IPS DF 4.7 (cell line): ENCODE measurements at regions not wholly inside any gene's neighbourhood (a gene's known extent, or its start where the extent isn't known, plus 50 kb on each side); places are given as distances from the start of the nearest gene placed in this dataset.
"Not testable (repeated sequence)": the region's sequence is repeated elsewhere in the genome, so short reads cannot be mapped to it uniquely, and the experiment has no call there.

Source experiments
- DNase-seq: peaks from one replicate; pipeline ENCODE4 v3.0.0-alpha.2; 2013; ENCODE audit warnings: low spot score; ENCODE audit errors: extremely low read depth

GRCh38 chr5:118605761-118606160 is 382.6 kb downstream of the DTWD2 start:
- DNase-seq, result no peak

- no peak for DNase-seq
These were observed 384.2 kb downstream of the DTWD2 start for GRCh38 chr5:118604106-118604505.

- DNase-seq, result no peak
These were observed 385.1 kb downstream of the DTWD2 start for GRCh38 chr5:118603278-118603677.

DNA sequence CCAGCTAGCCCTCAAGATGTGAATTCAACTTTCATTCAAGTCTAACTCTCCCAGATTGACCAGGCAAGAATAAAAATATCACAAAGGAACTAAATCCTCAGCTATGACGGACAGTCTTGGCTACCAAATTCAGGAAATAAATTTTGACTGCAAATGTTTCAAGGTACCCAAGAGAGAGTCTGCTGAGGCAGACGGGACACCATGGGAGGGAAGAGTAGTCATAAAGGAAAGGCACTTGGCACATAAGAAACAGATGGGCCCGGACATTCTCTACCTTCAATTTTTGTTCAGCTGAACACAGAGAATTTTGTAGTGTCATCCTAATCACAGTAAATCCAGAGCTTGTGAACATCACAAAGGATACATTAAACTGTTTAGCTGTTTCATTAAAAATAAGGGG is 390.0 kb downstream of the DTWD2 start:
- no peak for DNase-seq

GRCh38 chr5:118597543-118597942 is 390.8 kb downstream of the DTWD2 start:
- DNase-seq, result no peak

DNA sequence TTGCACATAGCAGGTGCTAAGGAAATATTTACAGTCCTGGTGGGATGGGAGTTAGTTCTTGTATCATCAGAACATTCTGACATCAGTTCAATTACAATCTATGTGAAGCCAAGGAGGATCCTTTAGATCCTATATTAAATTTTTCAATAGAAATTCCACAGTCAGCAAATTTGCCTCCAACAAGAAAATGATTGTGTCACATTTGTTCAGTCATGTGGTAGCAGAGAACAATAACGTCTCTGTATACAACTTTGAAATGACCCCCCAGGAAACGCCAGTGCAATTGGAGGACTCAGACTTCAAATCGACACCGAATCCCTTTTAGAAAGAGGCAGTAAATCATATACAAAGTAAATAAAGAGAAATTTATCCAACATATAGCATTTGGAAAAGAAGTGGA is 392.1 kb downstream of the DTWD2 start:
- DNase-seq, result no peak

DNA sequence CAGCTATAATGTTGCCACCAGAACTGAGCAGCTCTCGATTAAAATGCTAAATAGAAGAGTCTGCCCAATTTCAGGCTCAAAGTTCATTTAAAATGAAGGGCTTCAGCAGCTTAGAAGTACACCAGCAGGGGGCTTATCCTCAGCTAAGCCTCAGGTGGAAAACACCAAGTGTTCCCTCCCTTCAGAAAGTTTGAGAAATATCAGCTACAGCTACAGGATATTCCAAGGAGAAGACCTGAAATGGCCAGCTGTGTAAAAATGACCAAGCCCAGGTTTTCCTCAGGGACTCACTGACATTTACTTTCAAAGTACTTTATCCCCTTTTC is 395.4 kb downstream of the DTWD2 start:
- no peak for DNase-seq

DNA sequence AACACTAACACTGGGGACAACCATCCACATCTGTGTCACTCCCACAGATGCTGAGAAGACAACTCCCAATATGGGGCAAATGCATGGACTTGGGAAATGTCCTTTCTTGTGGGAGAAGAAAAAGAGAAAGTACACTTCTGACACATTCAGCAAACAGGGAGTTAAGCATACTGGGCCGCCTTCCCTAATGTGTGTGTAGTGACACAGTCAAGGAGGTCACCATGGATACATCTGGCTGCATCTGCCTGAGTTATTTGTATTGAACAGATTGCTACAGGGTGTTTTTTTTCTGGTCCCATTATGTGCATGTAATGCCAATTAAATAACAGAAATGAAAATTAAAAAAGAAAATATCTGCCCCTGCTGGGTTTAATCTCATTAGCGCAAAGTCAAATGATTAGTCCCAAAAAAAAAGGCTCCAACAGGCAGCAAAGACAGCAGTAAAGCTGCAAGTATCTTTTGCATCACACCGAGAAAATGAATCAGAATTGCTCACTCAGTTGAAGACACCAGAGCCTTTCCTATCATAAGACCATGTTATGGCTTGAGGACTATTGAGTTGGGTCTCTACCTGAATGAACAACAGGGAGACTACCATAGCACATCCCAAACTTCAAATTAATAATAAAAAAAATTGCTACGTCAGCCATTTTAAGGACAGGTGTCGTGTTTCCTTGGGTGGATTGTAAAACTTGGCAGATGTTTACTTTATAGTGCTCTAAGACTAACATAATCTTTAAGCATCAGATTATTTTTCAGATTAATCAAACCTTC is 395.9 kb downstream of the DTWD2 start:
- DNase-seq, result no peak

DNA sequence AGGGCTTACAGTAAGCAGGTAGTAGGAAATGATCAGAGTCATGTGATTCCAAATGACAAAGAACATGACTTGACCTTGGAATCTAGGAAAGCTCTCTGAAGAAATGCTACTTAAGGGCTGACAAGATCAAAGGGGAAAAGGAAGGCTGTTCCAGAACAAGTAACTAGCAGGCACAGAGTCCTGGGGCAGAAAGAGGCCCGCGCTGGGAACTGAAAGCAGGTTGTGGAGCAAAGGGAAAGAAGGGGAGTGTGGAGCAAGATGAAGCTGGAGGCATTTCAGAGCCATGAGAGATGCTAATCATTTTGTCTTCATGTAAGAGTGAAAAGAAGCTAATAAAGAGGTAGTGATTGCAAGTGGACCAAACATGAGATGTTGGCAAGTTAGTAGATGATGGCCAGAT is 397.5 kb downstream of the DTWD2 start:
- no peak for DNase-seq

- no peak for DNase-seq
These were observed 407.4 kb downstream of the DTWD2 start for GRCh38 chr5:118580949-118581348.

DNA sequence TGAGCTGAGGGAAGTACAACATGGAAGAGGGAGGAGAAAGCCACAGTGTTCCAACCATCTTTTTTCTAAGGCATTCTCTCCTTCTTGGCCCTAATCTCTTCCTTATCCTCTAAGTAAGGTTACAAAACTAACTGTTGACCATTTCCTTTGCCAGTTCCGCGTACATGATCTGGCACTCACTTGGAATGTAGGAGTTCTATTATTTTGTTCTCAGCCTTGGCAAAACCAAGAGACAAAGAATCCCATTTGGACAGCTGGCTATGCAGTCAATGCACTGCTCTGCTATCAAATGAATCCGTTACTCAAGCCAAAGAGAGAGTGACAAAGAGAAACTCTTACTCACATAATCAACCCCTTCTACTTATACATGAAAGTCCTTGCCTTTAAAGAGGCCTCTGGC is 410.3 kb downstream of the DTWD2 start:
- no peak for DNase-seq

DNA sequence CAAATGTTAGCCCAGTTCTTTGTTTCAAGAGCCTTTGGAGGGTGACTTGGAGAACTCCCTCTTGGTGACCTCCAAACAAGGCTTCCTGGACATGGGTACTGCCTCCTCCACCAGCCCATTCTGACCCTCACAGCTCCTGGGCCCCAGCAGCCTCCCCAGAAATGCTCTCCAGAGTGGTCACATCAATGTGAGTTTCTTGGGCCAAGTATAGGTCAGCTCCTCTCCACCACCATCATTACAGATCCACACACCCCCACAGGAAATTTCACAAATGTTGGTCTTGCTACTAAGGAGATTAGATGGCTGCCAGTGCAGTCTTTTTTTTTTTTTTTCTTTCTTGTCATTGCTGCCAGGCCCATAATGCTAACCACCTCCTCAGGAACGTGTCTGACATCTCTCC is 410.7 kb downstream of the DTWD2 start:
- DNase-seq, result no peak

GRCh38 chr5:118570276-118570675 is 418.1 kb downstream of the DTWD2 start:
- not testable (repeated sequence) for DNase-seq

- DNase-seq, result not testable (repeated sequence)
These were observed 418.8 kb downstream of the DTWD2 start for GRCh38 chr5:118569596-118569995.

DNA sequence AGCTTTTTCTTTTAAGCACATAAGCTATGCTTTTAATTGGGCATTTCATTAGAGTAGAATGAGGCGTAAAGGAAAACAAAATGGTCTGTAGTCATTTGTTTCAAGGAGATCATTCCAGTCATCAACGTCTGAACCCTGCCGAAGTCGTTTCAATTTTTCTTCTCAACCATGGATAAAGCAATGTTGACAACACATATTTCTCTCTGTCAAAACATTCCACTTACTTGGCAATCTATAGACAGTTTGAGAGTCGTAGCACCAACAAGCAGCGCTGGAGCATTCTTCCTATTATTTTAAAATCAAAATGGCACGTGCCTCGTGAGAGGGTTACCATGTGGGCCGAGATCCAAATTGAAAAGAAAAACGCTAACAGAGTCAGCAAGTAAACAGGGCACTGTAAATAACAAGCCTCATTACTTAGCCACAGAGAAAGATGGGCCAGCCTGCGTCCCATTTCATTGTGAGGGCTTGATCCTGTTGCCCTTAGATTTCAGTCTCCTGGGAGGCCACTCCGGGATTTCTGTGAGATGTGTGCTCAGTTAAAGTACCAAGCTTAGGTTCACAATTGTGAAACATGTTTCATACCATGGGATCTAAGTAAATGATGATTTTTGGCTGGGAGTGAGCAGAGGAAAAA is 422.9 kb downstream of the DTWD2 start:
- DNase-seq, result no peak

DNA sequence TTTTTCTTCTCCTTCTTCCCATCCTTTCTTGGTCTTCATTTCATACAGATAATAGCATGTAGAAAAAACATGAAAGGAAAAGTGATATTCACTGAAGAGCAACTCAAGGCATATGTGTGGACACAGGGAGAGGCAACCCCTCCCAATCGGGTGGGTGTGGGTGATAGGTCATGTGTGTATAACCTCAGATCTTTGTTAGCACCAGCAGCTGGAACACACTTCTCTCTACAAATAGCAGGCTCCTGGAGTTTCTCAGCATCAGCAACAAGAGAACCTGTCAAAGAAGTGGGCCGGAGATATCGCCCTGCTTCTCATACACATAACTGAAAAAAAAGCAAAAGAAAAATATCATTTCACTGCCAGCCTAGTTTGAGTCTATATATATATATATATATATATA is 426.4 kb downstream of the DTWD2 start:
- no peak for DNase-seq

DNA sequence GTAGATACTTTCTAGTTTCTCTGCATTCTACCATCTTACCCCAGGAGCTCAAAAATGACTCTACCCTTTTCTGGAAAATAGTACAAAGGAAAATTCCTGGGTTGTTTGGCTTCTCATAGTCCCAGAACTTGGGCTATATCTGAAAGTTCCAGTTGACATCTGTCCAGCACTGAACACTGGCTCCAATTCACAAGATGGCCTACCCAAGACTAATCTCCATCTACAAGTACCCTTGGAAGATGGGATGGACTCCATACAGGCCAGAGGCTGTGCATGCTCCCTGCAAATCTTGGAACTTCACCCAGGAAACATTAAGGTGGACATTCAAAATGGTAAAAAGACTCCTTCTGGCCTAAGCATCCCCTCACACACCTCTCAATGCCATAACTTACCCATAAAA is 427.1 kb downstream of the DTWD2 start:
- DNase-seq, result no peak

DNA sequence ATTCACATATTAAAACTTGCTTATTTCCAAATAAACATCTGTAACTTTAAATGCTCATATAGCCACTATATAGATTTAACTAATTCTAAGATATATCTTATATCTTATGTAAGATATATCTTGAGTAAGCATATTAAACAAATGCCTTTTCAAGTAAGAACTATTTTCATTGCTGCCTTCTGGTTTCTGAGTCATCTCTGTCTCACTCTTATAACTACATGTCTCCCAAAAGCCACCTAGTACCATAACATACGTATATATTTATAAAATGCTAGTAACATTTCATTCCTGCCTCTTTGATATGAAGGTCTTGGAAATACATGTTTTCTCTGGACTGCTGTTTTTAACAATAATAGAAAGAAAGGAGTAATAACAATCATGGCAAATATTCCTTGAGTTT is 429.5 kb downstream of the DTWD2 start:
- no peak for DNase-seq

DNA sequence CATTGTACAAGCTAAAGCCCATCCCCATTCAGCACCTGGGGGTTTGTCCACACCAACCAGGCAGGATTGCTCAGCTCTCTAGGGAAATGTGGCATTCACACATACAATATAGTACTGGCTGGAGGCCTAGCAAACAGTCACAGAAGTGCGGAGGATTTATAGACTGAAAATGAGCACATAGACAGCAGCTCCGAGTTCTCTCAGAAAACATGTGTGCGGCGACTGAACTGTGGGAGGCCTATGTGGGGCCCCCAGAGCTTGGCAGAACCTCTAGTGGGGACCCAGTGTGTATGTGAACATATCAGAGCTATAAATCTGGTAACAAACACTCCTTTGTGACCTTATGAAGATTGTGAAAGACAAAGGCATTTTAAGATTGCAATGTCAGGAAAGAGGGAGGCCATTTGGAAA is 431.1 kb downstream of the DTWD2 start:
- no peak for DNase-seq

DNA sequence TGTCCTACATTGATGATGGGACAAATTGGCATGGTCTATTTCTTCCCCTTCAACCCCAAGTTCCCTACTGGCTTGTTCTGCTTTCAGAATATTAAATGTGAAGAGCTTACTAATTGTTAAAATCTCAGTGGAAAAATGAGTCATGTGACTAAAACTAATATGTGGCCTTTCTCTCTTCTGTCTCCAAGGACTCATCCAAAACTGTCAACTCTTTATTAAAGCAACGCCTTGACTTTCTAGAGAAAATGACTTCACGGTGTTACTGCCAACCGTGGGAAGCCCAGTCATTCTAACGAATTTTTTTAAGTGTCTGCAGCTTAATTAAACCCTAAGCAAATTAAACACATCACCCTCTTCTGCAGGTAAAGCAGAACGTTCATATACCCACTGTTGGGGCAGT is 431.6 kb downstream of the DTWD2 start:
- DNase-seq, result no peak

- no peak for DNase-seq
These were observed 432.6 kb downstream of the DTWD2 start for GRCh38 chr5:118555727-118556126.

DNA sequence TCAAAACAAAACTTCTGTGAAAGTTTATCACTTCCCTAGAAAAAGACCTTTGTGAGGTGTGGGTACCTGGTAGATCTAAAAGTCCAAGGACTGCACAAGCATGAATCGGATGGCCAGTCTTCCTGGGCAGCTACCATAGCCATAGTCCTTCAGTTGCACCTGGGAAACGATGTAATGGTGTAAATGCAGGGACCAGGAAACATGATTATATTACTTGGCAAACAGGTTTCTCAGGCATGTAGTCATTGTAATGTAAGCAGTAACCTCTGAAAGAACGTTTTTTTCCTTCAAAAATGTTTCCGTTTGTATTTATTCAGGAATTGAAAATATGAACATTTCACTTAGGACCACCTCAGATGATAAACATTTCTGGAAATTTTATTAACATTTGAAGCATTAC is 433.4 kb downstream of the DTWD2 start:
- no peak for DNase-seq

DNA sequence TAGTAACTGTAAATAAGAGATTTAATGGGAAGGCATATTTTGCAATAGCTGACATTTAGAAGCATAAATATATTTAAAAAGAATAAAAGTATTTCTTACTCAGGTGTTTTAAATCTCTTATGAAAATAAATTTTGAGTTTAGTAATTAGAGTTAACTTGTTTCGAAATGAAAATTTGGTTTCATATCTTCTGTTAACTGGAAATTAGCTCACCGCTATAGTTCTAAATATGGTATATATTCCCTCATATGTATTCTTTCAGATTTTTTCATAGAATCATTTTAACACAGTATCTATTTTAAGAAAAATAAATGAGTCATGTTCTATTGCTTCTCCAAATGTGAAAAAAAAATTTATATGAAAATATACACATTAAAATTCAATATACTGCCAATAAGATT is 434.1 kb downstream of the DTWD2 start:
- DNase-seq, result no peak
